ENCODE measurements at regions not wholly inside any gene's neighbourhood (a gene's known extent, or its start where the extent isn't known, plus 50 kb on each side); places are given as distances from the start of the nearest gene placed in this dataset.
"Not testable (repeated sequence)": the region's sequence is repeated elsewhere in the genome, so short reads cannot be mapped to it uniquely, and the experiment has no call there.

DNA sequence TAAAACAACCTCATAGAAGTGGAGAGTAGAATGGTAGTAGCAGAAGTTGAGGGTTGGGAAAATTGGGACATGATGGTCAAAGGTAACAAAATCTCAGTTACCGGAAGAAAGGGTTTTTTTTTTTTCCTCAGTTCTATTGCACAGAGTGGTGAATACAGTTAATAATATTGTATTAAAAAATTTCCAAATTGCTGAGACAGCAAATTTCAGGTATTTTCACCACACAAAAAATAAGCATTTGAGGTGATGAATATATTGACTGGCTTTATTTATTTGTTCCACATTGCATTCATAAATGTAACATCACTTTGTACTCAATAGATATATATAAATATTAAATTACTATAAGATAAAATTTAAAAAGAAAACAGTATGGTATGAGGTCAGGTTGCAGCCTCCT is 373.8 kb downstream of the ETV1 start:
- DNase-seq (ENCODE audit: low read depth, low spot score) = no peak
- TF ChIP-seq, protein P1, sequence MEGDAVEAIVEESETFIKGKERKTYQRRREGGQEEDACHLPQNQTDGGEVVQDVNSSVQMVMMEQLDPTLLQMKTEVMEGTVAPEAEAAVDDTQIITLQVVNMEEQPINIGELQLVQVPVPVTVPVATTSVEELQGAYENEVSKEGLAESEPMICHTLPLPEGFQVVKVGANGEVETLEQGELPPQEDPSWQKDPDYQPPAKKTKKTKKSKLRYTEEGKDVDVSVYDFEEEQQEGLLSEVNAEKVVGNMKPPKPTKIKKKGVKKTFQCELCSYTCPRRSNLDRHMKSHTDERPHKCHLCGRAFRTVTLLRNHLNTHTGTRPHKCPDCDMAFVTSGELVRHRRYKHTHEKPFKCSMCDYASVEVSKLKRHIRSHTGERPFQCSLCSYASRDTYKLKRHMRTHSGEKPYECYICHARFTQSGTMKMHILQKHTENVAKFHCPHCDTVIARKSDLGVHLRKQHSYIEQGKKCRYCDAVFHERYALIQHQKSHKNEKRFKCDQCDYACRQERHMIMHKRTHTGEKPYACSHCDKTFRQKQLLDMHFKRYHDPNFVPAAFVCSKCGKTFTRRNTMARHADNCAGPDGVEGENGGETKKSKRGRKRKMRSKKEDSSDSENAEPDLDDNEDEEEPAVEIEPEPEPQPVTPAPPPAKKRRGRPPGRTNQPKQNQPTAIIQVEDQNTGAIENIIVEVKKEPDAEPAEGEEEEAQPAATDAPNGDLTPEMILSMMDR (conservative IDR thresholded peaks at IDR 0.05) = no peak
- Mint-ChIP-seq H3K36me3 (ENCODE audit: low read depth) (no peaks in the 10 kb centered on the region), H3K27ac (ENCODE audit: unreplicated experiment) (no peak overlapping the region), H3K27me3 (ENCODE audit: low read depth) (no peaks in the 10 kb centered on the region), H3K9me3 (peaks cover 3% of the 10 kb centered on the region), H3K4me3 (no peak overlapping the region), H3K4me1 (no peaks in the 10 kb centered on the region)

DNA sequence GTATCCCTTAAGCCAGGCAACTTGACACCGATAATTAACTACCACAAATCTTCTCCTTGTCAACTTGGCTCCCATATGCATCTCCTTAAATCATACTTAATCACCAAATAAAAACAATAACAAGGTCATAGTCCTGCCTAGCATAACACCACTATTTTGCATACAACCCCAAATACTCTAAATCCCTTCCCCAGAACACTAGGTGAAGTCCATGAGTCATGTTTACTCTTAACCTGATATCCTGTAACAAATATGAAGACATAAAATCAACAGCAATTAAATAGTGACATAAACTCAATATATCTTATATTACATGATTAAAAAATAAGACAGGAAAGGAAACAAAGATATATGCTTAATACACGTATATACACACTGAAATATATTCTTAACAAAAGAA is 362.0 kb downstream of the ETV1 start:
- no peaks in the 10 kb centered on the region for H3K4me1 Mint-ChIP-seq
- no peaks in the 10 kb centered on the region for H3K36me3 Mint-ChIP-seq (ENCODE audit: low read depth)
- H3K4me3 Mint-ChIP-seq = no peak overlapping the region
- H3K27me3 Mint-ChIP-seq (ENCODE audit: low read depth) = no peaks in the 10 kb centered on the region
- peaks cover 1% of the 10 kb centered on the region for H3K9me3 Mint-ChIP-seq
- TF ChIP-seq, protein P1 (conservative IDR thresholded peaks at IDR 0.05) = no peak
- no peak for DNase-seq (ENCODE audit: low read depth, low spot score)
- no peak overlapping the region for H3K27ac Mint-ChIP-seq (ENCODE audit: unreplicated experiment)

DNA sequence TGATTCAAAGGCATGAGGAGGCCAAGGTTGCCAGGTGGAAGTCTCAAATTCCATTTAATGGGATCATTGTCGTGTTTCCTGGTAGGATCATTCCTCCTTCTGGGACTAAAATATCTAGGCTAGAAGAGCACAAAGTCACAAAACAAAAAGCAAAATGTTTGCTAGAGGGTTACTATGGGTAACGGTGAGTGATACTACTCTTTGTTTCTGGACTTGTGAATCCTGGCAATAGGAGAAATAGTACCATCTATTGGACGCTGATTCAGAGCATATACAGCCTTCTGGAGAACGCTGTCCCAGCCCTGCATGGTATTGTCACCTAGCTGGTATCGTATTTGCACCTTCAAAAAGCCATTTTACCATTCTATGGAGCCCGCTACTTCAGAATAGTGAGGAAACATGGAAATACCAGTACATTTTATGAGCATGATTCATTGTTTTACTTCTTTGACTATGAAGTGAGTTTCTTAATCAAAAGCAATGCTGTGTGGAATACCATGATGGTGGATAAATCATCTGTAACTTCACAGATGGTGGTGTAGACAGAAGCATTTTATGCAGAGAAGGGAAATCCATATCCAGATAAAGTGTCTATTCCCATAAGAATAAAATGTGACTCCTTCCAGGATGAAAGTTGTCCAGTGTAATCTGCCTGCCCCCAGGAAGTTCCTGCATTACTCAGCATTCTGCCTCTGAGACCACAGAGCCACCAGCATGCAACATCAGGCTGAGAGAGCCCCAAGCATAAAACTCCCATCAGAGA is 361.0 kb downstream of the ETV1 start:
- H3K4me3 Mint-ChIP-seq = no peak overlapping the region
- H3K4me1 Mint-ChIP-seq = no peaks in the 10 kb centered on the region
- TF ChIP-seq, protein P1 (conservative IDR thresholded peaks at IDR 0.05) = no peak
- no peaks in the 10 kb centered on the region for H3K36me3 Mint-ChIP-seq (ENCODE audit: low read depth)
- H3K9me3 Mint-ChIP-seq = no peaks in the 10 kb centered on the region
- no peaks in the 10 kb centered on the region for H3K27me3 Mint-ChIP-seq (ENCODE audit: low read depth)
- H3K27ac Mint-ChIP-seq (ENCODE audit: unreplicated experiment) = no peak overlapping the region
- no peak for DNase-seq (ENCODE audit: low read depth, low spot score)

DNA sequence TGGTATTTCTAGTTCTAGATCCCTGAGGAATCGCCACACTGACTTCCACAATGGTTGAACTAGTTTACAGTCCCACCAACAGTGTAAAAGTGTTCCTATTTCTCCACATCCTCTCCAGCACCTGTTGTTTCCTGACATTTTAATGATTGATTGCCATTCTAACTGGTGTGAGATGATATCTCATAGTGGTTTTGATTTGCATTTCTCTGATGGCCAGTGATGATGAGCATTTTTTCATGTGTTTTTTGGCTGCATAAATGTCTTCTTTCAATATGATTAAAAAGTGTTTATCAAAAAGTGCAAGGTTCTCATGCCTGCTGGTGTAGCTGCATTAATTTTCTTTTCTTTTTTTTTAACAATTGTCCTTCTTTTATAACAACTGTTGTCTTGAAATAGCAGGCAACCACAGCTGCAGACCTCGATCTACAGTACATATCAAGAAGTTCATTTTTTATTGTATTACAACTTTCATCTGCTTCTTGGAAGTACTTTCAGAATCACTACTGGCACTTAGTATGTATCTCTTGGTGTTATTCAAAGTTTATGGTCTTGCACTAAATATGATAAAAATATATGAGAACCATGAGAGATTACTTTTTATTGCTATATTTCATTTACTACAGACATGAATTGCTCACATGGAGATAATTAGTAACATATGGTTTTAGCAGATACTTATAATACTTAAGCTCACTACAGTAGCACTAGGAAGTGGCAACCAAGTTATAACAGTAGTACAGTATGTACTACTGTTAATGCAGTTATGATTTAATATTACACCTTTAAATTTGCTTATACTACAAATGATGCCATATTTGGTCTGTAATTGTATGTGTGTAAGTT is 358.0 kb downstream of the ETV1 start:
- not testable (repeated sequence) for H3K27me3 Mint-ChIP-seq (ENCODE audit: low read depth); H3K27ac Mint-ChIP-seq (ENCODE audit: unreplicated experiment); H3K36me3 Mint-ChIP-seq (ENCODE audit: low read depth); DNase-seq (ENCODE audit: low read depth, low spot score); H3K4me3 Mint-ChIP-seq; H3K9me3 Mint-ChIP-seq; H3K4me1 Mint-ChIP-seq

DNA sequence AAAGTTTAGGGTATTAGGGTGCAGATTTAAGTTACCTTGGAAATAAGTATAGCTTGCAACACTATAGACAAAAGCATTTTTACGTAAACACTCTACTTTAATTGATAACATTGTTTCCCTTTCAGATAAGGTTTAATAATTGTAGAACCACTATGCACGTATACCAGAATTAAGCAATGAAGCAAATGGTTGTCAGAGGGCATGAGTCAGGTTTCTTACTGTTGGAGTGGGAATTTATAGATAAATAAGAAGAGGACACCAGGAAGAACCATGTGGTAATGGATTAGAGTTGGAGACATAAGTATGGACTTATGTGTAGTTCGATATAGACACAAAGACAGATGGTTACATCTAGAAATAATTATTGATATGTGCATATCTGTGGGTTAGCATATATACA is 355.6 kb downstream of the ETV1 start:
- Mint-ChIP-seq H3K27me3 (ENCODE audit: low read depth) (no peaks in the 10 kb centered on the region), H3K27ac (ENCODE audit: unreplicated experiment) (no peak overlapping the region), H3K9me3 (peaks cover 4% of the 10 kb centered on the region), H3K36me3 (ENCODE audit: low read depth) (no peaks in the 10 kb centered on the region), H3K4me1 (no peaks in the 10 kb centered on the region), H3K4me3 (no peak overlapping the region)
- DNase-seq (ENCODE audit: low read depth, low spot score) = no peak
- TF ChIP-seq, protein P1 (conservative IDR thresholded peaks at IDR 0.05) = no peak

DNA sequence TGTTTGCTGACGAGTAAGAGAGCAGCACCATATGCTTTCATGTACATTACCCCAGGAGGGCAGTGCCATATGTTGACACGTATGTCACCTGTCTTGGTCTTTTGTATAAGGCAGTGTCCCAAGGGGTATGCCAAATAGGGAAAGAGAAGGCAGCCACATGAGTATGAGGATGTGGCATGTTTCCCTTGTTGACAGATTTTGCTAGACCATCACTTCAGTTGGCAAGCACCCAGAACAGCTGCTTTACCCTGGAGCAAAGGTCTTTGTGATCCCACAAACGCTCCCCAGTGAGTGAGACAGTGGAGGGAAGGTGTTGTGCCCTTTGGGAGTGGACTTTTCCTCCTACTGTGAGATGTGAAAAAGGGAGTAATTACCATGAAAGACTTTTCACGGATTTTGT is 350.1 kb downstream of the ETV1 start:
- Mint-ChIP-seq H3K36me3 (ENCODE audit: low read depth) (no peaks in the 10 kb centered on the region), H3K4me1 (peaks cover 4% of the 10 kb centered on the region), H3K4me3 (no peak overlapping the region), H3K9me3 (peaks cover 4% of the 10 kb centered on the region), H3K27ac (ENCODE audit: unreplicated experiment) (no peak overlapping the region), H3K27me3 (ENCODE audit: low read depth) (no peaks in the 10 kb centered on the region)
- TF ChIP-seq, protein P1 (conservative IDR thresholded peaks at IDR 0.05) = no peak
- no peak for DNase-seq (ENCODE audit: low read depth, low spot score)
